Myocyte (in vitro differentiated cells): ENCODE measurements at regions not wholly inside any gene's neighbourhood (a gene's known extent, or its start where the extent isn't known, plus 50 kb on each side); places are given as distances from the start of the nearest gene placed in this dataset.

Source experiments
- DNase-seq: peaks from one replicate; pipeline ENCODE4 v3.0.0-alpha.2; 2012; ENCODE audit warnings: low read depth

DNA sequence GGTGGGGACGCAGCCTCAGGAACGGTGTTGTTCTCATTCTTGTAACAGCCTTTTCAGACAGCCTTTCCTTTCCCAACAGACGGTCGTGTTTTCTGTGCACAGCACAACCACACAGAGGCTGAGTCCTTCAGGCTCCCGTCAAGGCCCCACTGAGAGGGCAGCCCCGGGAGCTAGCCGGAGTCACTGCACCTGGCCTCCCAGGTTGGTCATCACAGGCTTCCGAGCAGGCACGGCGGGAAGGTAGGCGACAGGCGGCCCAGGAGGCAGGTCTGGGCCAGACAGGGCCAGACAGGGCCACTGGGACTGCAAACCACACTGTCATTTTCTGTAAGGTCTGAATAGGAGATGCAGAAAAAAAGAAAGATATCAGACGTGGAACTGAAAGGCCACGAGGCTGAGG is 570.8 kb downstream of the GALR1 start:
- no peak for DNase-seq

DNA sequence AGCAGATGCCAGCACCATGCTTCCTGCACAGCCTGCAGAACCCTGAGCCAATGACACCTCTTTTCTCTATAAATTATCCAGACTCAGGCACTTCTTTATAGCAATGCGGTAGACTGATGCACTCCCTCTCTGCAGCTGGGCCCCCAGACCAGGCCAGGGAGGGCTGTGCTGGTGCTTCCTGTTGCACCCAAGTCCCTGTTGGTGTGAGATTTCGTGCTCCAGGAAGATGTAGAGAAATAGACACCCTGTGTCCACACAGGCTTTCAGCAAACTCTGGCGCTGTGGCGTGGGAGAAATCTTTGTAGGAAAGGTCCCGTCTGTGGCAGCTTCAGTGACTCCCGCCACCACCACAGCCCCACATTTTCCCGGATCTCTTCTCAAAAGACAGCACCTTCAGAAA is 572.2 kb downstream of the GALR1 start:
- DNase-seq = no peak

DNA sequence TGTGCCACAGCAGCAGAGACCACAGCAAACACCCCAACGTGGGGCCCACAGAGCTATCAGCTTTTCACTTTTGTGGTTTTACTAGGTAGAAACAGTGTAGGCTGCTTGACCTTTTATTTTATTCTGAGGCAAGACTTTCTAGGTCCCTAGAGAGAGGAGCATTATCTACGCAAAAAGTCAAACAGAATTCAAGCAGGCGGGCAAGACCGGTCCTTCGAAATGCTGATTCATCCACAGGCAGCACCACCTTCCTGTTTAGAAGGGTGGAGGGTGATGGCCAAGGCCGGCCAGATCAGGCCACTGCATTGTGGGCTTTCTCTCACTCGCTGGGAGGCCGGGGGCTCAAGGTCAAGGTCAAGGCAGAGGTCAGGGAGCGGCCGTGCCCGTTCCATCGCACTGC is 573.0 kb downstream of the GALR1 start:
- no peak for DNase-seq

DNA sequence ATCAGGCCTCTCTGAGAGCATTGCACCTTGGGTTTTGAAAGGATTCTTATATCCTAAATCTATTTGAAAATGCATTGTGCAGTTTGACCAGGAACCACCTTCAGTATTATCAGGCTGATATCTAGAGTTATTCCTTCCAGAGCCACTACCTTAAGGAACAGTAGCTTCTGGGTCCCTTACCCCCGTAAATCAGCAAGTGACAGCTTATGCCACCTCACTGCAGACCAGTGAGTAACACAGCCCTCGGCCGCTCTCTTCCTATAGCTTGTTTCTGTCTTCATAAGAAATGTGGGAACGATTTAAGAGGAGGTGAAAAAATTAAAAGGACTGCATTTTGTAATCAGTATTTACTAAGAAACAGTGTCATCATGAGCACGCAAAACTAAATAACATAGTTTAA is 584.2 kb downstream of the GALR1 start:
- no peak for DNase-seq

DNA sequence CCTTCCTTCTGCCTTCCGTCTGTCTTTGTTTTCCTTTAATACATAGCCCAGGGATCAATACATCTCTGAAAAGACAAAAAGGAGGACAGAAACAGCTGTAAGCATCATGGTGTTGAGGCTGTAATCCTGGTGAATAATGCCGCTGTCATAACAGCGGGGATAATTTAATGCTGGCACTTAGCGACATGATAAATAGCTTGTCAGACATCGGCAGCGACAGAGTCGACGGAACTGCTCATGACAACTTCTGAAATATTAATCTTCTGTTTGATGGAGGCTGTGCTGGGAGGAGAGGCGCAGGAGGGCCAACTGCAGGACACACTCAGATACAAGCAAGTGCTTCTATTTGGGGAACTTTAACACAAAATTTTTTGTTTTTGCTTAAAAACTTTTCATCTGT is 602.2 kb downstream of the GALR1 start:
- DNase-seq = no peak

DNA sequence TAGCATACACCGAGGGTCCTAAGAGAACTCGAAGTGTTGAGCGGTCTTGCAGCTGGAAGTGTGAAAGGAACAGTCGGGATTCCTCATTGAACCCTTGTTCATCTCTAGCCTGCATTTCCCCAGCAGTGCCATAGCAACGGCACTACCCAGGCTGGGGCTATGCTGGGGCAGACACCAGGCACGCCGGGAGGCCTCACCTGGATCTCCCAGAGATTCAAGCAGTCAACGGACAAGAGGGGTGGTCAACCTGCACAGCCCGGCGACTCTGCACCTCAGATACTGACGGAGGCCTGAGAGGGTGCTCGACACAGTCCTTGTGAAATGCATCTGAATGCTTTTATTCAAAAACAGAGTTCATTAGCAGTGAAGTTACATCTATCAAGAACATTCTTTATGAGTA is 604.2 kb downstream of the GALR1 start:
- no peak for DNase-seq

DNA sequence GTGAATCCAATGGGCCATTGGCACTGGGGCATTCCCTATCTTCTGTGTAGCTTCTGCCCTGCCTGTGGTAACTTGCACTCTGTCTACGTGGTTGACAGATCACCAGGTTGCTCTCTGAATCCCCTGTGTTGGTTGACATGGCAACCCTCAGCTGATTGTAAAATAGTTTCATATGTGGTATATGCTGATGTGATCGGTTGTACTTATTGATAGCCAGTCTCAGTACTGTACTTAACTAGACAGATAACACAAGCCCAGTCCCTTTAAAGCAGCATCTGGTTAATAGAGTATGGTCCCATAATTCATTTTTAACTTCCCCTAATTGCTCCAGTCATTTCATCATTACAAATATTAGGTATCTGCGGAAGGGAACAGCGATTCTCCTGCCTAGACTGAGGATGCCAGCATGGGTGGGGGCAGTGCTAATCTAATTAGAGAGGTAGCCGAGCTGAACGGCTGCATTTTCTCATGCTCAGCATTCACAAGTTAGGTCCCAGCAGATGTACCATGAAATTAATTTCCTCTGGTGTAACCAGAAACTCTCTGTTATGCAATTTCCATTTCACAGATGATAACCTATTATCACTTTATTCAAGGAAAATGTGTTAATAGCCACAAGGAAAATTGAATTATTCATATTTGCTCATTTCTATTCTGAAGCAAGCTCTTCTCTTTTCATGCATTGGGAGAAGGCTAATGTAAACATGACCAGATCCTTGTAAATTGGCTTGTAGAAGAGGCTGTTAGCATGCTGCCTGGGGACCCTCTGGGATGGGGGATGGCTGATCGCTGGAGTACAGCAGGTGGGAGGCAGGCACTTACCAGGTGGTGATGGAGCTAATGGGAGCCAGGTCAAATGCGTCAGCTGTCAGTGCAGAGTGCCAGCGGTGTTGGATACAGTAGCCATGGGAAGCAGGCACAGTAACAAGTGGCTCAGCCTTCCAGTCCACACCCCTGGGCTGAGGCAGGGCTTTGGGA is 608.3 kb downstream of the GALR1 start:
- DNase-seq = no peak

DNA sequence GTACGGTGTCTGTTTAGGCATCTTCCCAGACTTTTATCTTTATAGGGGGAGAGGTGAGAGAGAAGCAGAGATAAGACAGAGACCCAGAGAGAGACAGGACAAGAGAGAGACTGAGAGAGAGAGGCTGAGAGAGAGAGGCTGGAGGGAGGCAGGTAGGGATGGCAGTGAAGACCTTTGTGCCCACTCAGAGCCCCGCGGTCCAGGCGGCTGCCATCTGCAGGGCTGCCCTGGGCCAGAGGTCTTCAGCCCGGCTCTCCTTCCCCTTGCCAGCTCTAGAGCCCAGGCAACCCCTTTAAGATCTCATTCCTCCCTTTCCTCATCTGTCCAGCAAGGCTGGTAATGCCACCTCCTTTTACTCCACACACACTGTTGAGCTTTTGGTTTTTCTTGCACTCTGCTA is 610.0 kb downstream of the GALR1 start:
- no peak for DNase-seq

DNA sequence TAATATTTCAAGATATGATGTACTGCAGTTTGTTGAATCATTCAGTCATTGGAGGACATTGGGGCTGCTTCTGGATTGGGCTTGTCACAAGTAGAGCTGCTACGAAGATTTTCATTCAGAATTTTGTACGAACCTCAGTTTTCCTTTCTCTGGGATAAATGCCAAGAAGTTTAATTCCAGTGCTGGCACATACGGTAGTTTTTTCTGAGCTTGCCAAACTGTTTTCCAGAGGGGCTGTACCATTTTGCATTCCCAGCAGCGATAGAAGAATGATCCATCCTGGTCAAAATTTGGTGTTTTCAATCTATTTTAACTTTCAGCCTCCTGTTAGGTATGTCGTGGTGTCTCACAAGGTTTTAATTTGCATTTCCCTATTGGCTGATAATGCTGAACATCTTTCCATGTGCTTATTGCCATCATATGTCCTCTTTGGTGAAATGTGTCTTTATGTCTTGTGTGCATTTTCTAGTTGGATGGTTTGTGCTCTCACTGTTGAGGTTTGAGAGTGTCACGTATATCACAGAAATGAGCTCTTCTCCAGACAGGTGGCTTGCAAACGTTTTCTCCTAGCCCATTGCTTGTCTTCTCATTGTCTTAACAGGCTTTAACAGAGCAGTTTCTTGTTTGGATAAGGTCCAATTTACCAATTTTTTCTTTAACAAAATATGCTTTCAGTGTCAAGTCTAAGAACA is 612.6 kb downstream of the GALR1 start:
- DNase-seq = no peak

DNA sequence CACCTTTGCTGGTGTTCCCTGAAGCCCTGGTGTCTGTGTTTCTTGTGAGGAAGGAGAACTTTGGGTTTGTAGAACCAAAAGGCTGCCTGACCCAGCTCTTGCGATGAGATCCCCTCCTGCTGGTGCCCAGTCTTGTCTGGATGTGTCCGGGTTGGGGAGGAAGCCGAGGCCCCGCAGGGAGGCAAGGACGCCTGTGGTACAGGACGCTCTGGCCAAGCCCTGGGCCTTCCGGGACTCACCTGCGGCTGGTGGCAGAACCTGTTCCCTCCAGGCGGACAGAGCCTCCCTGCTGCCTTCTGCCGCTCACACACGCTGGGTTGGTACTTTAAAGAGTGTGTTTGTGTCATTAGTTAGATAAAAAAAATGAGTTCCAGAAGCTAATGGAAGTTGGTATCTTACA is 616.2 kb downstream of the GALR1 start:
- no peak for DNase-seq

DNA sequence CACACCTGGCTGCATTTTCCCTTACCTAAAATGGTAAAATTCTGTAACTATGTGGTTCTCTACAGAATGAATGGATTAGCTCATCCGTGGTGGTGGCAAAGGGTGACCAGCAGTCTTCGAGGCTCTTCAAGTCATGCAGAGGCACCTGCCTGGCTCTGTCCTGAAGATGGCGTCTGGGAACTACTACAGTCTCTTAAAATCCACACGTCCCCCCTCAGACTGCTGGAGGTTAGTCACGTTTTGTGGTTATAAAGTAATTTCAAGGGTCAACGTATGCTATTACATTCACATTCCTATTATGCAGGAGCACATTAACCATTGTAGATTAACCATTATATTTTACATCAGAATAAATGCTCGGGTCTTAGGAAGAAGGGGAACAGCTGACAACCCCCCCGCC is 616.7 kb downstream of the GALR1 start:
- DNase-seq = no peak

DNA sequence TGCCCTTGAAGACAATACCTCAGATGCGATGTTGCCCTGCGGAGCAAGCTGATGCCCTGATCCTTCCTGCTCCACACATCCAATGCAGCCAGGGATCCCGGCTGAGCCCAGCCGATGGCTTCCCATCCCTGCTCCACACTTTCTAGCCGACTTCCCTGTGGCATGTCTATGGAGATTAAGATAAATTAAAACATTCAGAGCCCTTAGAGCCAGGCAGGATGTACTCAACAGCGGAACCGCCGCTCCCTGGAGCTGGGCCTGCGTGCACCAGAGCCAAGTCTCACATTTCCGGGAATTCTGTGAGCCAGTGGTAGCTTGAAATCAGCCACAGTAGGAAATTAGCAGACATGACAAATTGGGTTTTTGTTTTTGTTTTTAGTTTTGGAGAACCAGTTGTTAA is 620.6 kb downstream of the GALR1 start:
- no peak for DNase-seq

DNA sequence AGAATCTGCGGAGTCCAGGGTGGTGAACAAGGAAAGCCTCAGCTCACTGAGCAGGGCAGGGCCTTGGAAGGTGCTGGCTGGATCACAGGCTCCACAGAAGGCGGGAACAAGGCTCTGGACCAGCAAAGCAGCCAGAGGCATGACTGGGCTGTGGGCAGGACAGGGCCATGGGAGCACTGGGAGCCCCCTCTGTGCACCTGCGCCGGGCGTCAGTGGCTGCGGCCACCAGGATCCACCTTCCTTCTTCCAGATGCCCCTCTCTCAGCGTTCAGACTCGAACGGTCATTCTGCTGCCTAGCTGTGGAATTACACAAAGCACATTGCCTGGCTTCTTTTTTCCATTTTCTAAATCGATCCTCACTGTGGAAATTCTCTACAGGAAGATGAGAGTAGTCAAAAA is 621.2 kb downstream of the GALR1 start:
- no peak for DNase-seq

DNA sequence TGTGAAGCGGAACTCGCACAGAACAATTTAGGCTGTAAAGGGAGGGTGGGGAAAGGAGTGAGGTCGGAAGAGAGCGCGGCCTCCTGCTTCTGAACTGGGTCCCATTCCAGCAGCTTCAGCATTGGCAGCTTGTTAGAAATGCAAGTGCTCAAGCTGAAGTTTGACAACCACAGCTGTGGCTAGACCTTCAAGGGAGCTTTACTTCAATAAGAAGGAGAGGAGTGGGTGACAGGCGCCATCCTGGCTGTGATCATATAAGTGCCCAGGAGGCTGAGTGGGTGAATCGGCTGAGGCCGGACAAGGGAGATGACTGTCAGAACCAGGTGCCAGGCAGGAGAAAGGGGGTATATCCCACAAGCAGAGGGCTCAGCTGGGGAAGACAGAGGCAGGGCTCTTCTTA is 622.5 kb downstream of the GALR1 start:
- no peak for DNase-seq

DNA sequence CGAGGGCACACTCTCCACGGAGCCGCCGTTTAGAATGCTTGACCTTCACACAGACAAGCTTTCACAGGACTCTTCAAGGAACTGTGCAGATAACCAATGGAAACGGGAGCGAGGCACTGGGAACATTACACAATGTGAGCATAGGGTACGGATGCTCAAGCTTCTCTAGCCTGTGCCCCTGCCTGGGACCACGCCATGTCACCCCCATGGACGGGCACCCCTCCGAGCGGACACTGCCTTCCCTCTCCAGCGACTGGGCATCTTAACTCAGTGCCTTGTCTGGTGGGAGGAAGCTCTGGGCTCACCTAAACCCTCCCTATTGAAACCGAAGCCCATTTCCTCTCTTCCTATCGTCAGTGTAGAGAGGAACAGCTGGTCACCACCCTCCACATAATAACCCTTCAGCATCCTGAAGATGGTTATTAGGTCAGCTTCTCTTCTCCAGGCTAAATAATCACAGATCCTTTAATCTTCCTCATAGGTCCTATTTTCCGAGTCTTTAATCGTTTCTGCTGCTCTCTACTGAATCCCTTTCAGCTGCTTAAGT is 626.7 kb downstream of the GALR1 start:
- no peak for DNase-seq

DNA sequence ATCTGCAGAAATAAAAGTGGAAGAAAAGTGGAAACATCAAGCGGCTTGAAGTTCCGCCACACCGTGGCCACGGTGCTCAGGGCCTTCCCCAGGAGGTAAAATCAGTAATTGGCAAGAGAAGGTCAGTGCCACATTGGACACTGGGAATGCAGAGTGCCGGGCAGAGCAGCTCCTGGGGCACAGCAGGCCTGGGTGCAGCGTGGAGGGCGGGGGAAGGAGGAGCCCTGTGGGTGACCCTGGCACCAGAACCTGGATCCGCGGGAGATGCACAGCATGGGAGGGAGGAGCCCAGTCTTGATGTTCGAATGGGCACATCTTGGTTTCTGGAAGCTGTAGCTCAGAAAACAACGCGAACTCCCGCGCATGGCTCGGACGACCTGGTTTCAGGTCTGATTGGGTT is 630.2 kb downstream of the GALR1 start:
- no peak for DNase-seq

DNA sequence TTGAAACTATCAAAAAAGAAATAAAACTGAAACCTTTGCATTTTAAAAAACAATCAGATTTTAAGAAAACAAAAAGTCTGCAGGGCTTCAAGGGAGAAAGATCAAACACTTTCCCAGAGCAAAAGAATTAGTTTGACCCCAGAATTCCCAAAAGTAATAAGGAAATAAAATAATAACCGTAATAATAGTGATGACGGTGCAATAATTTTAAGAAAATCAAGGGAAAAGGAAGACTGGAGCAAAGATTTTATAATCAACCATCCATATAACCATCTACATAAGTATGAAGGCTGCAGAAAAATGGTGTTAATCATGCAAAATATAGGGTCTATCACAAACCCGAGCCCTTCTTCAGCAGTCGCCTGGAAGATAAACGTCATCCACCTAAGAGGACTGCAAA is 634.8 kb downstream of the GALR1 start:
- no peak for DNase-seq

DNA sequence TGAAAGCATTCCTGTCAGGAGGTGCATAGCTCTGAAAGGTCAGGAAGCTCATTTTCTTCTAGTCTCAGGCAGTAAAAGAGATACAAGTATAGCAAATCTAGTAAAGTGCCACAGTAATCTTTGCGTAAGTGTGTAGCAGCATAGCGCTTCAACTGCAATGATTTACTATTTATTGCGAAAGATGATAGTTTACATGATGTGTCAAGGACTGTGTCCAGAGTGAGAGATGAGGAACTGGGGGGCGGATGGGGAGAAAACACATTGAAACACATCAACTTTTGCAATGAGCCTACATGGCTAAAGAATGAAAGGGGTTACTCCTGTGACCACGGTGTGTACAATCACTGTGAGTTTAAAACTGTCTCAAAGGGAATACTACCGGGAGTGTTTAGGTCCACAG is 644.4 kb downstream of the GALR1 start:
- DNase-seq = no peak

DNA sequence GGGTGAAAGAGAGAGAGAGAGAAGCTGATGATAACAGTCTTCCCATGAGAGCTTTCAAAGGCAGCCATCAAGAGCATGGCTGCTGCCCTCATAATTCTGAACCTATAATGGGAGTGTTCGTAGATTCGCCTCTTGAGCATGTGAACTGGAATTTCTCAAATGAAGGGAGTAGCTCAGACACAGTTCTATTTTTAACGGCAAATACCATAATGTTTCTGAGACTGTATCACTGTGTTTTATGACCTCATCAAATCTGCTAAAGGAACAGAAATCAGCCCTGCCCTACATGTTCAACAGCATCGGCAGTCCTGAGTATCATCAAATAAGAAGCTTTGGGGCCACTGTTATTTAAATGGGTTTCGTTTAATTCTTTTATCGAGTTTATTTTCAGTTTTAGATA is 645.6 kb downstream of the GALR1 start:
- DNase-seq = no peak

DNA sequence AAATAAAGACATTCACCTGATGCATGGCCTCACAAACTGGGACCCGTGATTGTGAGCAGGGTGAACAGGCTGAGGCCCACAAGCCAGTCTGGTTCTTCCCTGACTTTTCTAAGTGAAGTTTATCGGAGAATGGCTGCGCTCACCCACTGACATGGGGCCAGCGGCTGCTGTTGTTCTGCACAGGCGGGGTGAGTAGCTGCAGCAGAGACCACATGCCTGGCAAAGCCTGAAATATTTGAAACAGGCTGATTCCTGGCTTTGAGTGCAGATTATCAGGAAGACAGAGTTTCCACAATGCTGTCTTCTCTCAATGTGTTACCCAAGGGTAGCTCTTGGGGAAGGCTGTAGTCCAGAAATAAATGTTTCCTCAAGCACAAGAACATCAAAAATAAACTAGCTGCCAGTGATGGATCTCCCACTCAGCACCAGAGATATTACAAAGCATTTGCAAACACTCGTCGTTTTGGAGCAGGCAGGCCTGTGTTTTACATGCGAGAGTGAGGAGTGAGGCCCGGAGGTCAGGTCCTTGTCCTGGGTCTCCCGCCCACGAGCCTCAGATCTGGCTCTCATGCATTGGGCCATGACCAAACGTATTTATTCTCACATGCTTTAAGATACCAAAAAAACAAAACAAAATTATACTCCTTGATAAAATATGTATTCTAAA is 647.1 kb downstream of the GALR1 start:
- no peak for DNase-seq

DNA sequence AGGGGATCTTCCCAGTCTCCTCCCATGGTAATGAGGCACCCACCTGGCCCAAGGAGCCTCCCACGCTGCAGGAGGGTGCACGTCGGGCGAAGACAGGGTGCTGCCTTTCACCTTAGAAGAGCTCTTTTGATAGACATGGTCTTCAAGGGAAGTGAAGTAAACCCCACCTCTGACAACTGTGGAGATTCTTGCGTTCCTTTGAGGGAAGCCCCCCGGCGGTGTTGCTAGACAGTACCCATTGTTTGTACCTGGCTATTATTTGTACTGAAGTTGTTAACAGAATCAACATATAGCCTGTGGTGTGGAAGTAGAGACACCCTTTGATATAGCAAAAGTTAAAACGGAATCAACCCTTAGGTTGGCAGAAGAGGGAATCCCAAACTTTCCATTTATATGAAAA is 648.0 kb downstream of the GALR1 start:
- no peak for DNase-seq
